GM12891 (cell line): ENCODE measurements at regions not wholly inside any gene's neighbourhood (a gene's known extent, or its start where the extent isn't known, plus 50 kb on each side); places are given as distances from the start of the nearest gene placed in this dataset.

Source experiments
- POLR2A ChIP-seq: IDR thresholded peaks from 2 replicates; pipeline ENCODE4 v1.6.1; 2011; ENCODE audit warnings: low read depth, low read length, control low read depth
- POLR2AphosphoS5 ChIP-seq: IDR thresholded peaks from 2 replicates; pipeline ENCODE4 v1.6.1; 2011; ENCODE audit warnings: low read depth, low read length, control low read depth

DNA sequence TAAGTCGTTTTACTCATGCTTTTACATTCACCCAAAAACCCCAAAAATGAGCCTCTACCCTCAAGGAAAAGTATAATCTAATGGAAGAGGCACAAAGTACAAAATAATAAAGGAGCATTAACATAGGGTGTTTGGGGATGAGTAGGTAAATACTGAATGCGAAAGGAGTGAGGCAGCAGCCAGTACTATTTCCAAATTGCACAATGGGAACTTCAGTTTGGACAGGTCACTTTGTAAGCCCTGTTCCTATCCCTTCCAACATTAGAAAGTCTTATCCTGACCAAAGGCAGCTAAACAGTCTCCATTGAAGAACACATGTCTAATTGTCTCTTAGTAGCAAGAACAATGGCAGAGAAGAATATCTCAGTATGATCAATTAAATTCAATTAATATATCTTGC lies 728.3 kb downstream of the GBE1 start:
- no peak for TF ChIP-seq POLR2AphosphoS5
- TF ChIP-seq POLR2A = no peak
